ENCODE measurements at regions not wholly inside any gene's neighbourhood (a gene's known extent, or its start where the extent isn't known, plus 50 kb on each side); places are given as distances from the start of the nearest gene placed in this dataset.

DNA sequence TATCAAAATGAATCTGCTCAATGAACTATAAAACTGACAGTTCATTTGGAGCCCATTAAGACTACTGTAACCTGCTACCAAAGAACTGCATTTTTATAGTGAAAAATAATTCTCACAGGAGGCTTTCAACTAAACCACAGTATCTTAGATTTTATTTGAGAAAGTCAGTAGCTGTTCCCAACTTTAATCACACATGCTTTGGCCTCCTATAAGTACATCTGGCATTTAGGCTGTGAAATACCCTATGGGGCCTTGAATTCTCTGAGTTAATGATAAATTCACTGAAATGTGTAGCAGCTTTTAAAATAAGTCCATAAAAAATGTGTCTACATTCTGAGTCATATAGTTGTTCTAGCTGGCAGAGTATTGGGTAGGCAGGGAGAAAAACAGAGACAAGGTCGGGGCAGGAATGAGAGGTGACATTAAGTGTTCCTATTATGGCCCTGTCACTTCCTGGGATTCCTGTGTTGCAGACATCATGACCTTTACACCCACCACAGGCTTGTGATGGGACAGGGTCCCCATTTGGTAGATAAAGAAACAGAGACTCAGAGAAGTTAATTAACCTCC, 588.8 kb downstream of the REEP3 start:
- TF ChIP-seq, protein P1, sequence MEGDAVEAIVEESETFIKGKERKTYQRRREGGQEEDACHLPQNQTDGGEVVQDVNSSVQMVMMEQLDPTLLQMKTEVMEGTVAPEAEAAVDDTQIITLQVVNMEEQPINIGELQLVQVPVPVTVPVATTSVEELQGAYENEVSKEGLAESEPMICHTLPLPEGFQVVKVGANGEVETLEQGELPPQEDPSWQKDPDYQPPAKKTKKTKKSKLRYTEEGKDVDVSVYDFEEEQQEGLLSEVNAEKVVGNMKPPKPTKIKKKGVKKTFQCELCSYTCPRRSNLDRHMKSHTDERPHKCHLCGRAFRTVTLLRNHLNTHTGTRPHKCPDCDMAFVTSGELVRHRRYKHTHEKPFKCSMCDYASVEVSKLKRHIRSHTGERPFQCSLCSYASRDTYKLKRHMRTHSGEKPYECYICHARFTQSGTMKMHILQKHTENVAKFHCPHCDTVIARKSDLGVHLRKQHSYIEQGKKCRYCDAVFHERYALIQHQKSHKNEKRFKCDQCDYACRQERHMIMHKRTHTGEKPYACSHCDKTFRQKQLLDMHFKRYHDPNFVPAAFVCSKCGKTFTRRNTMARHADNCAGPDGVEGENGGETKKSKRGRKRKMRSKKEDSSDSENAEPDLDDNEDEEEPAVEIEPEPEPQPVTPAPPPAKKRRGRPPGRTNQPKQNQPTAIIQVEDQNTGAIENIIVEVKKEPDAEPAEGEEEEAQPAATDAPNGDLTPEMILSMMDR (IDR thresholded peaks at IDR 0.05; ENCODE audit: unreplicated experiment), result no peak
- H3K27ac Mint-ChIP-seq (ENCODE audit: low read depth, unreplicated experiment), result no peak overlapping the region

GRCh38 chr10:64112701-64113355, 591.6 kb downstream of the REEP3 start:
- ChIA-PET POLR2A (no interaction called here), CTCF (interaction anchor here (1.1 kb wide), 1 partner anchor 11 kb away, joined by 3 read pairs; no protein-coding TSS in a partner anchor)
- Mint-ChIP-seq H3K9me3 (ENCODE audit: unreplicated experiment) (no peaks in the 10 kb centered on the region), H3K4me3 (ENCODE audit: unreplicated experiment) (no peak overlapping the region), H3K4me1 (ENCODE audit: insufficient read depth, unreplicated experiment) (no peaks in the 10 kb centered on the region), H3K36me3 (ENCODE audit: insufficient read depth, unreplicated experiment) (no peaks in the 10 kb centered on the region), H3K27ac (ENCODE audit: low read depth, unreplicated experiment) (no peak overlapping the region), H3K27me3 (ENCODE audit: insufficient read depth, unreplicated experiment) (no peaks in the 10 kb centered on the region)
- no peak for DNase-seq (ENCODE audit: unreplicated experiment)
- TF ChIP-seq, protein P1 (IDR thresholded peaks at IDR 0.05; ENCODE audit: unreplicated experiment), result no peak
- intact Hi-C loops (cut with micrococcal nuclease), result no loop called here
- no TSS peak for BruUV-seq (replicated peaks)

More for the DNA sequence above, 588.8 kb downstream of the REEP3 start:
- ChIA-PET POLR2A (no interaction called here), CTCF (interaction anchor here (0.8 to 1.2 kb wide), 2 partner anchors 68 to 243 kb away, joined by 3 to 5 read pairs; no protein-coding TSS in a partner anchor)
- intact Hi-C loops (cut with micrococcal nuclease), result no loop called here
- Mint-ChIP-seq H3K9me3 (ENCODE audit: unreplicated experiment) (no peaks in the 10 kb centered on the region), H3K4me3 (ENCODE audit: unreplicated experiment) (no peak overlapping the region), H3K27me3 (ENCODE audit: insufficient read depth, unreplicated experiment) (no peaks in the 10 kb centered on the region), H3K4me1 (ENCODE audit: insufficient read depth, unreplicated experiment) (no peaks in the 10 kb centered on the region), H3K36me3 (ENCODE audit: insufficient read depth, unreplicated experiment) (no peaks in the 10 kb centered on the region)
- no peak for DNase-seq (ENCODE audit: unreplicated experiment)
- BruUV-seq (replicated peaks), result no TSS peak

GRCh38 chr10:64113375-64113774, 592.2 kb downstream of the REEP3 start:
- Mint-ChIP-seq H3K27ac (ENCODE audit: low read depth, unreplicated experiment) (no peak overlapping the region), H3K4me1 (ENCODE audit: insufficient read depth, unreplicated experiment) (no peaks in the 10 kb centered on the region), H3K27me3 (ENCODE audit: insufficient read depth, unreplicated experiment) (no peaks in the 10 kb centered on the region), H3K9me3 (ENCODE audit: unreplicated experiment) (no peaks in the 10 kb centered on the region), H3K4me3 (ENCODE audit: unreplicated experiment) (no peak overlapping the region), H3K36me3 (ENCODE audit: insufficient read depth, unreplicated experiment) (no peaks in the 10 kb centered on the region)
- intact Hi-C loops (cut with micrococcal nuclease), result no loop called here
- TF ChIP-seq, protein P1 (IDR thresholded peaks at IDR 0.05; ENCODE audit: unreplicated experiment), result no peak
- ChIA-PET POLR2A (no interaction called here), CTCF (interaction anchor here (1.1 kb wide), 1 partner anchor 12 kb away, joined by 3 read pairs; no protein-coding TSS in a partner anchor)
- DNase-seq (ENCODE audit: unreplicated experiment), result no peak
- no TSS peak for BruUV-seq (replicated peaks)

- H3K36me3 Mint-ChIP-seq (ENCODE audit: insufficient read depth, unreplicated experiment), result no peaks in the 10 kb centered on the region
- ChIA-PET CTCF (interaction anchor here (1.1 kb wide), 1 partner anchor 12 kb away, joined by 3 read pairs; no protein-coding TSS in a partner anchor), POLR2A (no interaction called here)
- no peaks in the 10 kb centered on the region for H3K9me3 Mint-ChIP-seq (ENCODE audit: unreplicated experiment)
- no peak overlapping the region for H3K27ac Mint-ChIP-seq (ENCODE audit: low read depth, unreplicated experiment)
- H3K4me3 Mint-ChIP-seq (ENCODE audit: unreplicated experiment), result no peak overlapping the region
- no peaks in the 10 kb centered on the region for H3K27me3 Mint-ChIP-seq (ENCODE audit: insufficient read depth, unreplicated experiment)
- intact Hi-C loops (cut with micrococcal nuclease), result no loop called here
- no TSS peak for BruUV-seq (replicated peaks)
- no peak for DNase-seq (ENCODE audit: unreplicated experiment)
- H3K4me1 Mint-ChIP-seq (ENCODE audit: insufficient read depth, unreplicated experiment), result no peaks in the 10 kb centered on the region
- TF ChIP-seq, protein P1 (IDR thresholded peaks at IDR 0.05; ENCODE audit: unreplicated experiment), result no peak
These were observed 592.6 kb downstream of the REEP3 start for GRCh38 chr10:64113792-64114191.

Data from MCF 10A (cell line).